KMS-11 (cell line): ENCODE measurements at regions not wholly inside any gene's neighbourhood (a gene's known extent, or its start where the extent isn't known, plus 50 kb on each side); places are given as distances from the start of the nearest gene placed in this dataset.

Source experiments
- H2AFZ ChIP-seq: fragments of 200-600 bp; sonication (generic); 2 replicates; pipeline ENCODE4 v1.6.1; 2016; ENCODE audit warnings: antibody characterized with exemption, mixed run types, low read depth
- H3K27ac ChIP-seq: fragments of 200-600 bp; sonication (generic); 2 replicates; pipeline ENCODE4 v1.6.1; 2016; ENCODE audit warnings: mild to moderate bottlenecking, mixed run types
- H3K27me3 ChIP-seq: fragments of 200-600 bp; sonication (generic); 2 replicates; pipeline ENCODE4 v1.6.1; 2017; ENCODE audit warnings: mild to moderate bottlenecking, low read depth, mixed run types, moderate library complexity; ENCODE audit not compliant: insufficient read depth
- H3K36me3 ChIP-seq: fragments of 200-600 bp; sonication (generic); 2 replicates; pipeline ENCODE4 v1.6.1; 2017; ENCODE audit warnings: mild to moderate bottlenecking, mixed run types; ENCODE audit not compliant: insufficient read depth
- H3K4me1 ChIP-seq: fragments of 200-600 bp; sonication (generic); 2 replicates; pipeline ENCODE4 v1.6.1; 2016; ENCODE audit warnings: mild to moderate bottlenecking, low read depth, mixed run types; ENCODE audit not compliant: poor library complexity, severe bottlenecking
- H3K4me2 ChIP-seq: fragments of 200-600 bp; sonication (generic); 2 replicates; pipeline ENCODE4 v1.7.0; 2016; ENCODE audit warnings: mild to moderate bottlenecking, mixed run types
- H3K4me3 ChIP-seq: fragments of 200-600 bp; sonication (generic); IDR thresholded peaks from 2 replicates; pipeline ENCODE4 v1.6.1; 2017; ENCODE audit warnings: low read depth, low read length, mixed read lengths; ENCODE audit not compliant: insufficient read depth
- H3K79me2 ChIP-seq: fragments of 200-600 bp; sonication (generic); 2 replicates; pipeline ENCODE4 v1.6.1; 2016; ENCODE audit warnings: low read depth, mixed run types; ENCODE audit not compliant: insufficient read depth
- H3K9ac ChIP-seq: fragments of 200-600 bp; sonication (generic); 2 replicates; pipeline ENCODE4 v1.6.1; 2016; ENCODE audit warnings: mild to moderate bottlenecking, mixed run types
- H4K20me1 ChIP-seq: fragments of 200-600 bp; sonication (generic); 2 replicates; pipeline ENCODE4 v1.6.1; 2016; ENCODE audit warnings: mild to moderate bottlenecking, mixed run types; ENCODE audit not compliant: insufficient read depth
- CTCF ChIP-seq: fragments of 200-600 bp; sonication (generic); conservative IDR thresholded peaks from 2 replicates; pipeline ENCODE4 v1.6.1; 2017; ENCODE audit warnings: low read depth, mild to moderate bottlenecking, antibody characterized with exemption, low read length, moderate library complexity, mixed read lengths

DNA sequence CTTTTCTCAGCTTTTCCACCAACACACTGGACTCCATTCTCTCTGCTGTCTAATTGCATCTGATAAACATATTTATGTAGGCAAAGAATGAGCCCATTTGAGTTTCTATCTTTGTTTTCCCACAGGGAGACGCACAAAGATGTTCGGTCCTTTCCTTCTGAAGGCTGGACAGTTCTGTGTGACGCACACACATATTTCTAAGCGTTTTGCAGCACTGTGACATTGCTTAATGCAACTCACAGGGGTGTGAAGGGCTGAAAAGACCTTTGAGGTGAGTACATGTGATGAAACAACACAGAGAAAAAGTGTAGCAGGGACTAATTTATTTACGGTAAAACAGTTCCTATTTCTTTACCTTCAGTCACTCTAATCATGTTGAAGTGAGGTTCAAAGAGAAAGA, 323.1 kb upstream of the RUNX1 start:
- Histone ChIP-seq H3K4me2 (no peak overlapping the region), H3K9ac (no peak overlapping the region), H3K4me3 (no peak overlapping the region), H3K36me3 (no peaks in the 10 kb centered on the region), H4K20me1 (no peaks in the 10 kb centered on the region), H3K27ac (no peak overlapping the region), H3K4me1 (no peaks in the 10 kb centered on the region), H2AFZ (no peak overlapping the region), H3K27me3 (no peaks in the 10 kb centered on the region), H3K79me2 (no peaks in the 10 kb centered on the region)
- TF ChIP-seq CTCF = no peak

DNA sequence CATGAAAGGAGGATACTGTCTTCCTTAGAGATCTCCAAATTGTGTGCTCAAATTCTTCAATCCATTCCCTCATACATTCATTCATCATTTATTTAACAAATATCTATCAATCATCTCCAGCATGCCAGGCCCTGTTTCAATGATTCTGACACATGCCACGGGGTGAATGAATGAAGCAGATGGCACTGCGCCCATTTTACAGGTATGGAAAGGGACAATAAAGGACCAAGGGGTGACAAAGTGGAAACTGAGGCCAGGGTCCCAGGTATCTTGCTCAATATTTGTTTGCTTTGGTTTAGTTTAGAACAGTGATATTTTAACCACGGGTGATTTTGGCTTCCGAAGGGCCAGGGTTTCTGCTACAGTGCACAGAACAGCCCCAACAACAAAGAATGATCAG, 321.6 kb upstream of the RUNX1 start:
- Histone ChIP-seq H2AFZ (no peak overlapping the region), H3K4me1 (no peaks in the 10 kb centered on the region), H3K79me2 (no peaks in the 10 kb centered on the region), H3K4me3 (no peak overlapping the region), H3K4me2 (no peak overlapping the region), H3K27ac (no peak overlapping the region), H4K20me1 (no peaks in the 10 kb centered on the region), H3K36me3 (no peaks in the 10 kb centered on the region), H3K27me3 (no peaks in the 10 kb centered on the region), H3K9ac (no peak overlapping the region)
- TF ChIP-seq CTCF = no peak

DNA sequence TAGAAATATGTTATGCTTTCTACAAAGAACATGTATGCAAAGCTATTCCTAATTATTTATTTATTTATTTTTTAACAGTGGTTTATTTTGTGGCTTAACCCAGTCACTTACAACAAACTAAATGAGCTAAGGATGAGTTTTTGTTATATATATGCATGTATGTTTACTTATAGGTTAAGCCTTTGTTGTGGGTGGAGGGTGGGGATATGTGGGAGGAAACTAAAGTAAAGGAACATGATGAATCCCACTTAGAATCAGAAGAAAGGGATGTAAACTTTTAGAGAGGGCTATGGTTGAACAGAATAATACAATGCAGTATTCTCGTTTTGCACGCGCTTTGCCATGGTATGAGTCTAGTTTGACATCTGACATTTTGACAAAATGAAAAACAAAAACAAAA, 321.0 kb upstream of the RUNX1 start:
- Histone ChIP-seq H3K4me1 (no peaks in the 10 kb centered on the region), H3K27me3 (no peaks in the 10 kb centered on the region), H2AFZ (no peak overlapping the region), H3K4me2 (no peak overlapping the region), H3K9ac (no peak overlapping the region), H3K4me3 (no peak overlapping the region), H4K20me1 (no peaks in the 10 kb centered on the region), H3K36me3 (no peaks in the 10 kb centered on the region), H3K27ac (no peak overlapping the region), H3K79me2 (no peaks in the 10 kb centered on the region)
- TF ChIP-seq CTCF = no peak

DNA sequence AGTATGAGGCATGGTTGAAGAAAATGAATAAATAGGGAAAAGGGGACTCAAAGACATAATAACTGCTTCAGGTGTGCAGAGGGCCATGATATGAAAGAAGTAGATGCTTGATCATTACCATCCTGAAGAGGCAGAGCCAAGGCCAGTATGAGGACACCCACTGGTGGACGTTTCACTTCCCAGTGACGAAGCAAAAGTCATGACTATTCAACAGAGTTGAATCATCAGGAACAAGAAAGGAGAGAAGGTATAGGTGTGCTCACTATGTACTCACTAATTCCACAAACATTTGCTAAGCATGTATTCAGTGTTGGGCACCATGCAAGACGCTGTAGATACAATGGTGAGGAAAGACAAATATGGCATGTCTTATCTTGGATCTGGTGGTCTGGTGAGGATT, 319.2 kb upstream of the RUNX1 start:
- no peak overlapping the region for H3K4me3 ChIP-seq
- no peak for TF ChIP-seq CTCF
- no peak overlapping the region for H2AFZ ChIP-seq

DNA sequence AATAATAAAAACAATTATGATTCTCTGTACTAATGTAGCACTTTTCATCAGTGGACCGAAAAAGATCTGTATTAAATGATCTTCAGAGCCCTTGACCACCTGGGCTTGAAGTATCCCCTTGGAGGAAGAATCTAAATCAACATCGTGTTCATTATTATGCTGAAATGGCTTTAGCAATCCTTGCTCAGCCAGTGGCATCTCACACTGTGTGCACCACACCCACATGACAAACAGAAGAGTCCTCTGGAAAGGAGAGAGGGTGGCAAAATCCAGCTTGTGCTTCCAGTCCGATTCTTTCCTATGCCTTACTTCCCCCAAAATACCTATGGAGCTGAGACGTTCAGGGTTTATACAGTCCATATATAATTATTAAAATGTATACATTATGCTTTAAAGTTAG, 318.5 kb upstream of the RUNX1 start:
- H3K9ac ChIP-seq = no peak overlapping the region
- no peak overlapping the region for H3K4me2 ChIP-seq
- no peaks in the 10 kb centered on the region for H3K79me2 ChIP-seq
- H3K4me3 ChIP-seq = no peak overlapping the region
- H3K27me3 ChIP-seq = no peaks in the 10 kb centered on the region
- no peaks in the 10 kb centered on the region for H3K4me1 ChIP-seq
- no peak overlapping the region for H2AFZ ChIP-seq
- no peak for TF ChIP-seq CTCF
- H3K27ac ChIP-seq = no peak overlapping the region
- H3K36me3 ChIP-seq = no peaks in the 10 kb centered on the region
- no peaks in the 10 kb centered on the region for H4K20me1 ChIP-seq

More for the DNA sequence above, 319.2 kb upstream of the RUNX1 start:
- Histone ChIP-seq H3K36me3 (no peaks in the 10 kb centered on the region), H3K9ac (no peak overlapping the region), H3K79me2 (no peaks in the 10 kb centered on the region), H3K4me2 (no peak overlapping the region), H3K27ac (no peak overlapping the region), H3K27me3 (no peaks in the 10 kb centered on the region), H4K20me1 (no peaks in the 10 kb centered on the region), H3K4me1 (no peaks in the 10 kb centered on the region)
